Adrenal gland (tissue), 9 donors: ENCODE measurements at regions not wholly inside any gene's neighbourhood (a gene's known extent, or its start where the extent isn't known, plus 50 kb on each side); places are given as distances from the start of the nearest gene placed in this dataset.

Source experiments
- DNase-seq, 7 donors: peaks; one replicate each; pipeline ENCODE4 v3.0.0-alpha.2; 2019 to 2020
- H3K27ac ChIP-seq, 5 donors: fragments of 200-600 bp; sonication (generic) in 4 of 5; 1 replicate in 3 of 5; 2 replicates in 2 of 5; pipeline versions ENCODE4 v1.5.1 to v1.8.0; 2016 to 2020; ENCODE audit warnings: mild to moderate bottlenecking in 1 of 5
- H3K27me3 ChIP-seq: fragments of 200-600 bp; 2 replicates; pipeline ENCODE4 v1.8.0; 2021
- H3K36me3 ChIP-seq, 2 donors: fragments of 200-600 bp; replicated peaks in 1 of 2; 1 replicate in 1 of 2; 2 replicates in 1 of 2; pipeline versions ENCODE4 v1.5.1 to v1.8.0; 2018 to 2022
- H3K4me1 ChIP-seq, 2 donors: fragments of 200-600 bp; replicated peaks in 1 of 2; 1 replicate in 1 of 2; 2 replicates in 1 of 2; pipeline versions ENCODE4 v1.5.1 to v1.8.0; 2018 to 2021
- H3K4me3 ChIP-seq, 4 donors: fragments of 200-600 bp; sonication (generic) in 3 of 4; one replicate each; pipeline ENCODE4 v1.5.1; 2016 to 2018
- H3K9me3 ChIP-seq, 3 donors: fragments of 200-600 bp; sonication (generic) in 1 of 3; replicated peaks in 1 of 3; 1 replicate in 2 of 3; 2 replicates in 1 of 3; pipeline versions ENCODE4 v1.5.1 to v1.8.0; 2016 to 2021
- CTCF ChIP-seq, 6 experiments: fragments of 450-650 bp in 4 of 6; fragments of 200-600 bp in 2 of 6; sonication (generic) in 1 of 6; IDR thresholded peaks; 1 replicate in 5 of 6; 2 replicates in 1 of 6; pipeline versions ENCODE4 v1.5.1 to v1.8.0; 2016 to 2021; ENCODE audit warnings: antibody characterized with exemption in 6 of 6, mild to moderate bottlenecking in 2 of 6, moderate library complexity in 1 of 6
- POLR2A ChIP-seq, 2 donors: fragments of 450-650 bp; IDR thresholded peaks; one replicate each; pipeline ENCODE4 v1.6.1; 2017; ENCODE audit warnings: antibody characterized with exemption in 2 of 2, mild to moderate bottlenecking in 2 of 2, moderate library complexity in 1 of 2
- WGBS, 4 donors: extraction: QIAGEN DNeasy Blood & Tissue Kit in 2 of 4; methylation state at CpG; one replicate each; pipeline versions ENCODE4 v1.1.5 to v1.1.7; 2013 to 2017; 5-methylcytosine and 5-hydroxymethylcytosine counted together
- intact Hi-C, 2 donors: fragments of 100-400 bp; cut with DNase I; formaldehyde crosslinking; loops; one replicate each; pipeline versions ENCODE4 v1.14.1 to v1.15.0; 2022 to 2023
- donor health status: healthy with polysubstance abuse.
- donor health status: Bipolar disorder and iron deficiency.
- donor health status: DM: yes; HTN: yes; CAD: no.
- donor health status: DM: no; HTN: no; CAD: no.
- donor health status: DM: no; HTN: no; CAD: no.

- Histone ChIP-seq H3K9me3 (no peaks in the 10 kb centered on the region), H3K4me1 (no peaks in the 10 kb centered on the region), H3K27me3 (no peaks in the 10 kb centered on the region), H3K36me3 (no peaks in the 10 kb centered on the region), H3K27ac (no peak overlapping the region), H3K4me3 (no peak overlapping the region)
- DNase-seq, result no peak
- TF ChIP-seq POLR2A (IDR thresholded peaks at IDR 0.05) (no peak), CTCF (IDR thresholded peaks at IDR 0.05) (no peak)
- intact Hi-C loops, result no loop called here
- WGBS, 4 donors, result 77 to 87% (median 84%) methylated on average over 5 of the region's 5 CpGs
Observed at GRCh38 chr10:114753126-114753525, 68.5 kb upstream of the FHIP2A start.

GRCh38 chr10:114754445-114755320, 66.9 kb upstream of the FHIP2A start:
- Histone ChIP-seq H3K9me3 (no peaks in the 10 kb centered on the region), H3K27me3 (no peaks in the 10 kb centered on the region), H3K4me1 (no peaks in the 10 kb centered on the region), H3K4me3 (no peak overlapping the region), H3K27ac (peak overlapping the region in 1 of 5 donors; percentile 32), H3K36me3 (no peaks in the 10 kb centered on the region)
- DNase-seq, result peak in 1 of 7 donors; percentile 25
- intact Hi-C loops, result no loop called here
- WGBS, 4 donors, result 79 to 81% (median 80%) methylated on average over 15 of the region's 15 CpGs
- no peak for TF ChIP-seq POLR2A (IDR thresholded peaks at IDR 0.05)
- TF ChIP-seq CTCF (IDR thresholded peaks at IDR 0.05), result no peak

GRCh38 chr10:114755537-114755936, 66.0 kb upstream of the FHIP2A start:
- Histone ChIP-seq H3K36me3 (no peaks in the 10 kb centered on the region), H3K4me3 (no peak overlapping the region), H3K27ac (no peak overlapping the region), H3K9me3 (no peaks in the 10 kb centered on the region), H3K27me3 (no peaks in the 10 kb centered on the region), H3K4me1 (no peaks in the 10 kb centered on the region)
- no peak for DNase-seq
- TF ChIP-seq CTCF (IDR thresholded peaks at IDR 0.05), result no peak
- TF ChIP-seq POLR2A (IDR thresholded peaks at IDR 0.05), result no peak
- 82 to 97% (median 90%) methylated on average over 7 of the region's 7 CpGs for WGBS, 4 donors
- intact Hi-C loops, result no loop called here

GRCh38 chr10:114758331-114758730, 63.2 kb upstream of the FHIP2A start:
- 61 to 77% (median 70%) methylated on average over 1 of the region's 1 CpG for WGBS, 4 donors
- intact Hi-C loops, result no loop called here
- DNase-seq, result no peak
- H3K9me3 ChIP-seq, result no peaks in the 10 kb centered on the region
- no peaks in the 10 kb centered on the region for H3K36me3 ChIP-seq
- H3K4me1 ChIP-seq, result no peaks in the 10 kb centered on the region
- TF ChIP-seq POLR2A (IDR thresholded peaks at IDR 0.05) (no peak), CTCF (IDR thresholded peaks at IDR 0.05) (no peak)
- no peak overlapping the region for H3K4me3 ChIP-seq
- H3K27me3 ChIP-seq, result no peaks in the 10 kb centered on the region
- H3K27ac ChIP-seq, result no peak overlapping the region
